GM12865 (cell line): ENCODE measurements at regions not wholly inside any gene's neighbourhood (a gene's known extent, or its start where the extent isn't known, plus 50 kb on each side); places are given as distances from the start of the nearest gene placed in this dataset.

Source experiments
- DNase-seq: peaks from one replicate; pipeline ENCODE4 v3.0.0; 2010; ENCODE audit warnings: low read depth
- H3K4me3 ChIP-seq: 2 replicates; pipeline ENCODE4 v1.5.1; 2011; ENCODE audit warnings: mild to moderate bottlenecking, low read depth, low read length, control low read depth
- CTCF ChIP-seq: IDR thresholded peaks from 2 replicates; pipeline ENCODE4 v1.5.1; 2011; ENCODE audit warnings: low read length, control low read depth, low read depth, inconsistent platforms; ENCODE audit not compliant: insufficient read depth; ENCODE audit errors: missing control alignments

GRCh38 chr7:41193738-41194282 is 509.1 kb downstream of the INHBA start:
- no peak for TF ChIP-seq CTCF
- DNase-seq = no peak
- no peak overlapping the region for H3K4me3 ChIP-seq

- H3K4me3 ChIP-seq = no peak overlapping the region
- no peak for TF ChIP-seq CTCF
- no peak for DNase-seq
Observed at GRCh38 chr7:41190581-41190980, 512.3 kb downstream of the INHBA start.

- DNase-seq = no peak
- TF ChIP-seq CTCF = no peak
Observed at GRCh38 chr7:41189866-41190265, 513.0 kb downstream of the INHBA start.

GRCh38 chr7:41188163-41189130 is 514.4 kb downstream of the INHBA start:
- TF ChIP-seq CTCF = no peak
- DNase-seq = no peak
- H3K4me3 ChIP-seq = no peak overlapping the region

More at GRCh38 chr7:41189866-41190265, 513.0 kb downstream of the INHBA start:
- no peak overlapping the region for H3K4me3 ChIP-seq

GRCh38 chr7:41187322-41187721 is 515.6 kb downstream of the INHBA start:
- no peak for TF ChIP-seq CTCF
- no peak overlapping the region for H3K4me3 ChIP-seq
- no peak for DNase-seq

GRCh38 chr7:41185851-41186250 is 517.0 kb downstream of the INHBA start:
- no peak for TF ChIP-seq CTCF
- H3K4me3 ChIP-seq = no peak overlapping the region
- no peak for DNase-seq
